ENCODE measurements at regions not wholly inside any gene's neighbourhood (a gene's known extent, or its start where the extent isn't known, plus 50 kb on each side); places are given as distances from the start of the nearest gene placed in this dataset.

DNA sequence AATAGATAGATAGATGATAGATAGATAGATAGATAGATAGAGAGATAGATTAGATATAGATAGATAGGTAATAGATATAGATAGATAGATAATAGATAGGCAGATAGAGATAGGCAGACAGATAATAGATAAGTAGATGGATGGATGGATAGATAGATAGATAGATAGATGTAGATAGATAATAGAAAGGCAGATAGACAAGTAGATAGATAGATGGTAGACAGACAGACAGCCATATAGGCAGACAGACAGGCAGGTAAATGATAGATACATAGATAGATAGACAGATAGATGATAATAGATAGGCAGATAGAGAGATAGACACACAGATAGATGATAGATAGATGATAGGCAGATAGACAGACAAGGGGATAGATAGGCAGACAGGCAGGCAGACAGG, 191.4 kb upstream of the TNRC6C start:
- Histone ChIP-seq H3K36me3 (replicated peaks; ENCODE audit: low read depth, low read length) (no peaks in the 10 kb centered on the region), H3K79me2 (ENCODE audit: low read length) (no peaks in the 10 kb centered on the region), H3K9ac (ENCODE audit: low read length) (no peak overlapping the region), H3K4me3 (ENCODE audit: low read length) (no peak overlapping the region), H3K27me3 (ENCODE audit: low read depth, low read length) (peaks cover 46% of the 10 kb centered on the region), H3K9me3 (ENCODE audit: insufficient read depth, low read length) (no peaks in the 10 kb centered on the region), H2AFZ (ENCODE audit: low read depth, low read length) (no peak overlapping the region), H4K20me1 (ENCODE audit: insufficient read depth, low read length) (no peaks in the 10 kb centered on the region), H3K27ac (ENCODE audit: low read length) (no peak overlapping the region), H3K4me2 (ENCODE audit: low read length) (no peak overlapping the region), H3K4me1 (ENCODE audit: low read length) (no peaks in the 10 kb centered on the region)
- TF ChIP-seq, protein P1, sequence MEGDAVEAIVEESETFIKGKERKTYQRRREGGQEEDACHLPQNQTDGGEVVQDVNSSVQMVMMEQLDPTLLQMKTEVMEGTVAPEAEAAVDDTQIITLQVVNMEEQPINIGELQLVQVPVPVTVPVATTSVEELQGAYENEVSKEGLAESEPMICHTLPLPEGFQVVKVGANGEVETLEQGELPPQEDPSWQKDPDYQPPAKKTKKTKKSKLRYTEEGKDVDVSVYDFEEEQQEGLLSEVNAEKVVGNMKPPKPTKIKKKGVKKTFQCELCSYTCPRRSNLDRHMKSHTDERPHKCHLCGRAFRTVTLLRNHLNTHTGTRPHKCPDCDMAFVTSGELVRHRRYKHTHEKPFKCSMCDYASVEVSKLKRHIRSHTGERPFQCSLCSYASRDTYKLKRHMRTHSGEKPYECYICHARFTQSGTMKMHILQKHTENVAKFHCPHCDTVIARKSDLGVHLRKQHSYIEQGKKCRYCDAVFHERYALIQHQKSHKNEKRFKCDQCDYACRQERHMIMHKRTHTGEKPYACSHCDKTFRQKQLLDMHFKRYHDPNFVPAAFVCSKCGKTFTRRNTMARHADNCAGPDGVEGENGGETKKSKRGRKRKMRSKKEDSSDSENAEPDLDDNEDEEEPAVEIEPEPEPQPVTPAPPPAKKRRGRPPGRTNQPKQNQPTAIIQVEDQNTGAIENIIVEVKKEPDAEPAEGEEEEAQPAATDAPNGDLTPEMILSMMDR (IDR thresholded peaks at IDR 0.05; ENCODE audit: low read depth, low read length) = no peak
- no peak for TF ChIP-seq EZH2phosphoT487 (IDR thresholded peaks at IDR 0.05; ENCODE audit: low read depth)

DNA sequence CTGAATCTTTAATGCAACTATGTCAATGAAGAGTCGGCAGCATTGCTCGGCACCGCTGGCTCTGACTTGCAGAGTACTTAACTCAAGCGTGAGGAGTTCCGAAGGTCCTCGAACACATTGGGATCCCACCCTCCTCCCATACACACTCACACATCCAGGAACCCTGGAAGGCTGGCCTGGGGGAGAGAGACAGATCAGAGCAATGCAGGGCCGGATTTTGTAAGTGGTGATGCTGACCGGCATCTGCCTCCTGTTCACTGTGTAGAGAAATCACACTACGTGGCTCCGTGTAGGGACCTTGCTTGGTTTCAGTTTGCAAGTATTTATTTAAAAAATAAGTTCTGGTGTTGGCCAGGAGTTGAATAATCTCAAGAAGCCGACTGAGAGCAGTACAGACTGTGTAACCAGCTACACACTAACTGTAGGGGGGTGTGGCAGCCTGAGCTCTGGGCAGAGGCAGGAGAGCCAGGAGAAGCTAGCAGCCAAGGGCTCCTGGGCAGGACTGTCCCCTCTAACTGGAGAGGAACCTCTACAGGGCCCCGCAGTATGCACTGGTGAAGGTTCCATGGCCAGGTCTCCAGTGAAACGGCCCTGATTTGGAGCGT, 190.2 kb upstream of the TNRC6C start:
- no peak overlapping the region for H3K27ac ChIP-seq (ENCODE audit: low read length)
- TF ChIP-seq EZH2phosphoT487 (IDR thresholded peaks at IDR 0.05; ENCODE audit: low read depth) = no peak
- TF ChIP-seq, protein P1 (IDR thresholded peaks at IDR 0.05; ENCODE audit: low read depth, low read length) = no peak
- H3K4me3 ChIP-seq (ENCODE audit: low read length) = no peak overlapping the region
- H3K9ac ChIP-seq (ENCODE audit: low read length) = no peak overlapping the region
- no peaks in the 10 kb centered on the region for H3K4me1 ChIP-seq (ENCODE audit: low read length)
- no peak overlapping the region for H3K4me2 ChIP-seq (ENCODE audit: low read length)
- no peaks in the 10 kb centered on the region for H4K20me1 ChIP-seq (ENCODE audit: insufficient read depth, low read length)
- H3K36me3 ChIP-seq (replicated peaks; ENCODE audit: low read depth, low read length) = no peaks in the 10 kb centered on the region
- H2AFZ ChIP-seq (ENCODE audit: low read depth, low read length) = no peak overlapping the region
- no peaks in the 10 kb centered on the region for H3K79me2 ChIP-seq (ENCODE audit: low read length)
- H3K27me3 ChIP-seq (ENCODE audit: low read depth, low read length) = peaks cover 38% of the 10 kb centered on the region
- no peaks in the 10 kb centered on the region for H3K9me3 ChIP-seq (ENCODE audit: insufficient read depth, low read length)

DNA sequence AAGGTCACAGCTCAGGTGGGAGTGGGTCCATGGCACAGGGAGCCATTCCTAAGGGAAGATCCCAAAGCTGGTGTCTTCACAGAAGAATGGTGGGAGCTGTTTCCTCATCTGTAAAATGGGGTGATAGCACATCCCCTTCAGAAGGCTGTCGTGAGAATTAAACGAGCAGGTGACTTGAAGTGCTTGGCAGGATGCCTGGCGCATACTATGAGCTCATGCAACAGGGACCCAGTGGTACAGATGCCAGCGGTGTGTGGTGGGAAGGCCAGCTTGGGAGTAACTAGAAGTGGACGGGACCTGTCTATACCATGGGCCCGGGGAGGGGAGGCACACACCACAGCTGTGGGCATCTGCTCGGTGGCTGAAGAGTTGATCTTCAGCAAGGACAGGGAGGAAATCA, 189.3 kb upstream of the TNRC6C start:
- Histone ChIP-seq H3K79me2 (ENCODE audit: low read length) (no peaks in the 10 kb centered on the region), H3K9me3 (ENCODE audit: insufficient read depth, low read length) (no peaks in the 10 kb centered on the region), H3K36me3 (replicated peaks; ENCODE audit: low read depth, low read length) (no peaks in the 10 kb centered on the region), H3K4me1 (ENCODE audit: low read length) (no peaks in the 10 kb centered on the region), H3K4me3 (ENCODE audit: low read length) (no peak overlapping the region), H2AFZ (ENCODE audit: low read depth, low read length) (no peak overlapping the region), H3K9ac (ENCODE audit: low read length) (no peak overlapping the region), H4K20me1 (ENCODE audit: insufficient read depth, low read length) (no peaks in the 10 kb centered on the region), H3K27me3 (ENCODE audit: low read depth, low read length) (peaks cover 32% of the 10 kb centered on the region), H3K27ac (ENCODE audit: low read length) (no peak overlapping the region), H3K4me2 (ENCODE audit: low read length) (no peak overlapping the region)
- TF ChIP-seq EZH2phosphoT487 (IDR thresholded peaks at IDR 0.05; ENCODE audit: low read depth) = no peak
- TF ChIP-seq, protein P1 (IDR thresholded peaks at IDR 0.05; ENCODE audit: low read depth, low read length) = no peak

DNA sequence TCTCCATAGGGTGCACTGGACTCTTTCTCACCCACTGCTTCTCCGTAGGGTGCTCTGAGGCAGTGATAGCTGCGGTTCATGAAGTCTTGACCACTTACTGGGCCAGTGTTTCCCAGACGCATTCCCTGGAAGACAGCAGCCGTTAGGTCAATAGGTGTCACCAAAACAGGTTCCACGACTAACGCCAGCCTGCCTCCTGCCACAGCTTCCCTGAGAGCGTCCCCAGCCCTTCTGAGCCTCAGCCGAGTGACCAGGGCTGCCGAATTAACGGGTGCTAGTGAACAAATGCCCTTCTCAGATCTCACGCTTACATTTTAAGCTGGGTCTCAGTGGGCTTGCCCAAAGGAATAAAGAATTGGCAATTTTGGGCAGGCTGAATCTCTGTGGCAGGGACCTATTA, 188.7 kb upstream of the TNRC6C start:
- H3K79me2 ChIP-seq (ENCODE audit: low read length) = no peaks in the 10 kb centered on the region
- no peak for TF ChIP-seq EZH2phosphoT487 (IDR thresholded peaks at IDR 0.05; ENCODE audit: low read depth)
- TF ChIP-seq, protein P1 (IDR thresholded peaks at IDR 0.05; ENCODE audit: low read depth, low read length) = no peak
- H3K27me3 ChIP-seq (ENCODE audit: low read depth, low read length) = peaks cover 32% of the 10 kb centered on the region
- H3K9me3 ChIP-seq (ENCODE audit: insufficient read depth, low read length) = no peaks in the 10 kb centered on the region
- H3K4me3 ChIP-seq (ENCODE audit: low read length) = no peak overlapping the region
- H3K9ac ChIP-seq (ENCODE audit: low read length) = no peak overlapping the region
- no peak overlapping the region for H2AFZ ChIP-seq (ENCODE audit: low read depth, low read length)
- H4K20me1 ChIP-seq (ENCODE audit: insufficient read depth, low read length) = no peaks in the 10 kb centered on the region
- no peak overlapping the region for H3K4me2 ChIP-seq (ENCODE audit: low read length)
- H3K27ac ChIP-seq (ENCODE audit: low read length) = no peak overlapping the region
- H3K4me1 ChIP-seq (ENCODE audit: low read length) = no peaks in the 10 kb centered on the region
- H3K36me3 ChIP-seq (replicated peaks; ENCODE audit: low read depth, low read length) = no peaks in the 10 kb centered on the region

Measured in OCI-LY3 (cell line).